ENCODE measurements at regions not wholly inside any gene's neighbourhood (a gene's known extent, or its start where the extent isn't known, plus 50 kb on each side); places are given as distances from the start of the nearest gene placed in this dataset.

GRCh38 chr14:43792980-43793379, 714.1 kb downstream of the FSCB start:
- Mint-ChIP-seq H3K9me3 (no peaks in the 10 kb centered on the region), H3K36me3 (ENCODE audit: low read depth) (no peaks in the 10 kb centered on the region)

More at GRCh38 chr14:43792980-43793379, 714.1 kb downstream of the FSCB start:
- Mint-ChIP-seq H3K4me1 (peaks cover 10% of the 10 kb centered on the region; the same call in 2 of the 3 replicates), H3K27ac (no peak overlapping the region), H3K4me3 (no peak overlapping the region), H3K27me3 (ENCODE audit: insufficient read depth, low read depth, poor library complexity) (no peaks in the 10 kb centered on the region)
- no peak overlapping the region for H3K27ac ChIP-seq (ENCODE audit: low read depth)
- TF ChIP-seq CREB1 (CRISPR knock-in tag; IDR thresholded peaks at IDR 0.05; ENCODE audit: low read depth) (no peak), JUNB (IDR thresholded peaks at IDR 0.05; ENCODE audit: unreplicated experiment) (no peak), ZNF114 (CRISPR knock-in tag; IDR thresholded peaks at IDR 0.05) (no peak), POLR2AphosphoS5 (IDR thresholded peaks at IDR 0.05; ENCODE audit: low read depth) (no peak), STAT1 (IDR thresholded peaks at IDR 0.05; ENCODE audit: unreplicated experiment) (no peak), EZH2 (IDR thresholded peaks at IDR 0.05; ENCODE audit: low read depth, unreplicated experiment) (no peak), NANOG (IDR thresholded peaks at IDR 0.05; ENCODE audit: borderline replicate concordance) (no peak), EZH2phosphoT487 (IDR thresholded peaks at IDR 0.05; ENCODE audit: unreplicated experiment) (no peak), ETS1 (IDR thresholded peaks at IDR 0.05) (no peak), ZNF331 (CRISPR knock-in tag; IDR thresholded peaks at IDR 0.05; ENCODE audit: low read depth) (no peak)
- TF ChIP-seq, protein P1, sequence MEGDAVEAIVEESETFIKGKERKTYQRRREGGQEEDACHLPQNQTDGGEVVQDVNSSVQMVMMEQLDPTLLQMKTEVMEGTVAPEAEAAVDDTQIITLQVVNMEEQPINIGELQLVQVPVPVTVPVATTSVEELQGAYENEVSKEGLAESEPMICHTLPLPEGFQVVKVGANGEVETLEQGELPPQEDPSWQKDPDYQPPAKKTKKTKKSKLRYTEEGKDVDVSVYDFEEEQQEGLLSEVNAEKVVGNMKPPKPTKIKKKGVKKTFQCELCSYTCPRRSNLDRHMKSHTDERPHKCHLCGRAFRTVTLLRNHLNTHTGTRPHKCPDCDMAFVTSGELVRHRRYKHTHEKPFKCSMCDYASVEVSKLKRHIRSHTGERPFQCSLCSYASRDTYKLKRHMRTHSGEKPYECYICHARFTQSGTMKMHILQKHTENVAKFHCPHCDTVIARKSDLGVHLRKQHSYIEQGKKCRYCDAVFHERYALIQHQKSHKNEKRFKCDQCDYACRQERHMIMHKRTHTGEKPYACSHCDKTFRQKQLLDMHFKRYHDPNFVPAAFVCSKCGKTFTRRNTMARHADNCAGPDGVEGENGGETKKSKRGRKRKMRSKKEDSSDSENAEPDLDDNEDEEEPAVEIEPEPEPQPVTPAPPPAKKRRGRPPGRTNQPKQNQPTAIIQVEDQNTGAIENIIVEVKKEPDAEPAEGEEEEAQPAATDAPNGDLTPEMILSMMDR (conservative IDR thresholded peaks at IDR 0.05; ENCODE audit: low read depth in 2 of 2): no peak
- TF ChIP-seq, protein P2, sequence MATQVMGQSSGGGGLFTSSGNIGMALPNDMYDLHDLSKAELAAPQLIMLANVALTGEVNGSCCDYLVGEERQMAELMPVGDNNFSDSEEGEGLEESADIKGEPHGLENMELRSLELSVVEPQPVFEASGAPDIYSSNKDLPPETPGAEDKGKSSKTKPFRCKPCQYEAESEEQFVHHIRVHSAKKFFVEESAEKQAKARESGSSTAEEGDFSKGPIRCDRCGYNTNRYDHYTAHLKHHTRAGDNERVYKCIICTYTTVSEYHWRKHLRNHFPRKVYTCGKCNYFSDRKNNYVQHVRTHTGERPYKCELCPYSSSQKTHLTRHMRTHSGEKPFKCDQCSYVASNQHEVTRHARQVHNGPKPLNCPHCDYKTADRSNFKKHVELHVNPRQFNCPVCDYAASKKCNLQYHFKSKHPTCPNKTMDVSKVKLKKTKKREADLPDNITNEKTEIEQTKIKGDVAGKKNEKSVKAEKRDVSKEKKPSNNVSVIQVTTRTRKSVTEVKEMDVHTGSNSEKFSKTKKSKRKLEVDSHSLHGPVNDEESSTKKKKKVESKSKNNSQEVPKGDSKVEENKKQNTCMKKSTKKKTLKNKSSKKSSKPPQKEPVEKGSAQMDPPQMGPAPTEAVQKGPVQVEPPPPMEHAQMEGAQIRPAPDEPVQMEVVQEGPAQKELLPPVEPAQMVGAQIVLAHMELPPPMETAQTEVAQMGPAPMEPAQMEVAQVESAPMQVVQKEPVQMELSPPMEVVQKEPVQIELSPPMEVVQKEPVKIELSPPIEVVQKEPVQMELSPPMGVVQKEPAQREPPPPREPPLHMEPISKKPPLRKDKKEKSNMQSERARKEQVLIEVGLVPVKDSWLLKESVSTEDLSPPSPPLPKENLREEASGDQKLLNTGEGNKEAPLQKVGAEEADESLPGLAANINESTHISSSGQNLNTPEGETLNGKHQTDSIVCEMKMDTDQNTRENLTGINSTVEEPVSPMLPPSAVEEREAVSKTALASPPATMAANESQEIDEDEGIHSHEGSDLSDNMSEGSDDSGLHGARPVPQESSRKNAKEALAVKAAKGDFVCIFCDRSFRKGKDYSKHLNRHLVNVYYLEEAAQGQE (IDR thresholded peaks at IDR 0.05; ENCODE audit: unreplicated experiment): no peak
- TF ChIP-seq, protein P3, sequence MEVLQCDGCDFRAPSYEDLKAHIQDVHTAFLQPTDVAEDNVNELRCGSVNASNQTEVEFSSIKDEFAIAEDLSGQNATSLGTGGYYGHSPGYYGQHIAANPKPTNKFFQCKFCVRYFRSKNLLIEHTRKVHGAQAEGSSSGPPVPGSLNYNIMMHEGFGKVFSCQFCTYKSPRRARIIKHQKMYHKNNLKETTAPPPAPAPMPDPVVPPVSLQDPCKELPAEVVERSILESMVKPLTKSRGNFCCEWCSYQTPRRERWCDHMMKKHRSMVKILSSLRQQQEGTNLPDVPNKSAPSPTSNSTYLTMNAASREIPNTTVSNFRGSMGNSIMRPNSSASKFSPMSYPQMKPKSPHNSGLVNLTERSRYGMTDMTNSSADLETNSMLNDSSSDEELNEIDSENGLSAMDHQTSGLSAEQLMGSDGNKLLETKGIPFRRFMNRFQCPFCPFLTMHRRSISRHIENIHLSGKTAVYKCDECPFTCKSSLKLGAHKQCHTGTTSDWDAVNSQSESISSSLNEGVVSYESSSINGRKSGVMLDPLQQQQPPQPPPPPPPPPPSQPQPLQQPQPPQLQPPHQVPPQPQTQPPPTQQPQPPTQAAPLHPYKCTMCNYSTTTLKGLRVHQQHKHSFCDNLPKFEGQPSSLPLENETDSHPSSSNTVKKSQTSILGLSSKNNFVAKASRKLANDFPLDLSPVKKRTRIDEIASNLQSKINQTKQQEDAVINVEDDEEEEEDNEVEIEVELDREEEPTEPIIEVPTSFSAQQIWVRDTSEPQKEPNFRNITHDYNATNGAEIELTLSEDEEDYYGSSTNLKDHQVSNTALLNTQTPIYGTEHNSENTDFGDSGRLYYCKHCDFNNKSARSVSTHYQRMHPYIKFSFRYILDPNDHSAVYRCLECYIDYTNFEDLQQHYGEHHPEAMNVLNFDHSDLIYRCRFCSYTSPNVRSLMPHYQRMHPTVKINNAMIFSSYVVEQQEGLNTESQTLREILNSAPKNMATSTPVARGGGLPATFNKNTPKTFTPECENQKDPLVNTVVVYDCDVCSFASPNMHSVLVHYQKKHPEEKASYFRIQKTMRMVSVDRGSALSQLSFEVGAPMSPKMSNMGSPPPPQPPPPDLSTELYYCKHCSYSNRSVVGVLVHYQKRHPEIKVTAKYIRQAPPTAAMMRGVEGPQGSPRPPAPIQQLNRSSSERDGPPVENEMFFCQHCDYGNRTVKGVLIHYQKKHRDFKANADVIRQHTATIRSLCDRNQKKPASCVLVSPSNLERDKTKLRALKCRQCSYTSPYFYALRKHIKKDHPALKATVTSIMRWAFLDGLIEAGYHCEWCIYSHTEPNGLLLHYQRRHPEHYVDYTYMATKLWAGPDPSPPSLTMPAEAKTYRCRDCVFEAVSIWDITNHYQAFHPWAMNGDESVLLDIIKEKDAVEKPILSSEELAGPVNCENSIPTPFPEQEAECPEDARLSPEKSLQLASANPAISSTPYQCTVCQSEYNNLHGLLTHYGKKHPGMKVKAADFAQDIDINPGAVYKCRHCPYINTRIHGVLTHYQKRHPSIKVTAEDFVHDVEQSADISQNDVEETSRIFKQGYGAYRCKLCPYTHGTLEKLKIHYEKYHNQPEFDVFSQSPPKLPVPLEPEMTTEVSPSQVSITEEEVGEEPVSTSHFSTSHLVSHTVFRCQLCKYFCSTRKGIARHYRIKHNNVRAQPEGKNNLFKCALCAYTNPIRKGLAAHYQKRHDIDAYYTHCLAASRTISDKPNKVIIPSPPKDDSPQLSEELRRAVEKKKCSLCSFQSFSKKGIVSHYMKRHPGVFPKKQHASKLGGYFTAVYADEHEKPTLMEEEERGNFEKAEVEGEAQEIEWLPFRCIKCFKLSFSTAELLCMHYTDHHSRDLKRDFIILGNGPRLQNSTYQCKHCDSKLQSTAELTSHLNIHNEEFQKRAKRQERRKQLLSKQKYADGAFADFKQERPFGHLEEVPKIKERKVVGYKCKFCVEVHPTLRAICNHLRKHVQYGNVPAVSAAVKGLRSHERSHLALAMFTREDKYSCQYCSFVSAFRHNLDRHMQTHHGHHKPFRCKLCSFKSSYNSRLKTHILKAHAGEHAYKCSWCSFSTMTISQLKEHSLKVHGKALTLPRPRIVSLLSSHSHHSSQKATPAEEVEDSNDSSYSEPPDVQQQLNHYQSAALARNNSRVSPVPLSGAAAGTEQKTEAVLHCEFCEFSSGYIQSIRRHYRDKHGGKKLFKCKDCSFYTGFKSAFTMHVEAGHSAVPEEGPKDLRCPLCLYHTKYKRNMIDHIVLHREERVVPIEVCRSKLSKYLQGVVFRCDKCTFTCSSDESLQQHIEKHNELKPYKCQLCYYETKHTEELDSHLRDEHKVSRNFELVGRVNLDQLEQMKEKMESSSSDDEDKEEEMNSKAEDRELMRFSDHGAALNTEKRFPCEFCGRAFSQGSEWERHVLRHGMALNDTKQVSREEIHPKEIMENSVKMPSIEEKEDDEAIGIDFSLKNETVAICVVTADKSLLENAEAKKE (CRISPR knock-in tag; IDR thresholded peaks at IDR 0.05): no peak
- no peak overlapping the region for H2AFZ ChIP-seq
- no peaks in the 10 kb centered on the region for H3K9me2 ChIP-seq (ENCODE audit: insufficient read depth)
- no peaks in the 10 kb centered on the region for H3K27me3 ChIP-seq (ENCODE audit: insufficient read depth)
- no peak for ATAC-seq
- H3K4me1 ChIP-seq (ENCODE audit: insufficient read depth): peaks cover 9% of the 10 kb centered on the region
- H3F3A ChIP-seq (replicated peaks; ENCODE audit: low read depth): no peaks in the 10 kb centered on the region
- no peak for DNase-seq (ENCODE audit: low spot score)
- H3K79me2 ChIP-seq (replicated peaks; ENCODE audit: insufficient read depth): no peaks in the 10 kb centered on the region
- no peak overlapping the region for H3K4me3 ChIP-seq
- H4K20me1 ChIP-seq (replicated peaks; ENCODE audit: insufficient read depth): no peaks in the 10 kb centered on the region
- no peak overlapping the region for H3K4me2 ChIP-seq
- H3K36me3 ChIP-seq (ENCODE audit: insufficient read depth): no peaks in the 10 kb centered on the region

Measured in GM23338 (cell line).